ENCODE measurements at regions not wholly inside any gene's neighbourhood (a gene's known extent, or its start where the extent isn't known, plus 50 kb on each side); places are given as distances from the start of the nearest gene placed in this dataset.

DNA sequence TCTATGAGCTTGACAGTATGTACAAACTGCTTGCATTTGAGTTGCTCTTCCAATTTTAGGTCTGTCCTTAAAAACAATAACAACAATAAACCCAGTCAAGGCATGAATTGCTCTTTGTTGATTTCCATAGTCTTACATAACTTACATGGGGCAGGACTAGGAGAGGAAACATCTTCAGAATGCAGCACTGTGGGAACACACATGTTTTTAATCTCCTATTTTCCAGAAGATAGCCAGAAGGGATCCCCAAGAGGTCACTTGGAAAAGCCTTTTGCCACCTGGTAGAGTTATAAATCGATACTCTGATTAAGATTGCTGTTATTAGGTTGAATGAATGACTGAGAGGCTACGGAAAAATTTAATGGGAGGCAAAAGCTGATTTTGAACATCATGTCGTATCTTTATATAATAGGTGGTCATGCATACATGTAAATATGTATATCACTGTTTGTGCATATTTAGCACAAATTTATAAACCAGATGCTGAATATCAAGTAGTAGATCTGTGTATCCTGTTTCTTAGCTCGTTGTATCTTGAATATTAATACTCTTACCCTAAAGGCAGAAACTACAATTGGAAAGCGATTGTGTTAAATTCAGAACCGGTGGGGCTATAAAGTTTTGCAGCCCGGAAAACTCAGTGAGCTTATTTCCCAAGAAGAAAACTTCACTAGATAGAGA lies 479.4 kb upstream of the TCF4 start:
- DNase-seq (ENCODE audit: low read depth), result no peak
- TF ChIP-seq, protein P1, sequence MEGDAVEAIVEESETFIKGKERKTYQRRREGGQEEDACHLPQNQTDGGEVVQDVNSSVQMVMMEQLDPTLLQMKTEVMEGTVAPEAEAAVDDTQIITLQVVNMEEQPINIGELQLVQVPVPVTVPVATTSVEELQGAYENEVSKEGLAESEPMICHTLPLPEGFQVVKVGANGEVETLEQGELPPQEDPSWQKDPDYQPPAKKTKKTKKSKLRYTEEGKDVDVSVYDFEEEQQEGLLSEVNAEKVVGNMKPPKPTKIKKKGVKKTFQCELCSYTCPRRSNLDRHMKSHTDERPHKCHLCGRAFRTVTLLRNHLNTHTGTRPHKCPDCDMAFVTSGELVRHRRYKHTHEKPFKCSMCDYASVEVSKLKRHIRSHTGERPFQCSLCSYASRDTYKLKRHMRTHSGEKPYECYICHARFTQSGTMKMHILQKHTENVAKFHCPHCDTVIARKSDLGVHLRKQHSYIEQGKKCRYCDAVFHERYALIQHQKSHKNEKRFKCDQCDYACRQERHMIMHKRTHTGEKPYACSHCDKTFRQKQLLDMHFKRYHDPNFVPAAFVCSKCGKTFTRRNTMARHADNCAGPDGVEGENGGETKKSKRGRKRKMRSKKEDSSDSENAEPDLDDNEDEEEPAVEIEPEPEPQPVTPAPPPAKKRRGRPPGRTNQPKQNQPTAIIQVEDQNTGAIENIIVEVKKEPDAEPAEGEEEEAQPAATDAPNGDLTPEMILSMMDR (IDR thresholded peaks at IDR 0.05; ENCODE audit: insufficient read depth, low read depth, low read length, missing control alignments), result no peak
- no peak overlapping the region for H3K4me3 ChIP-seq (ENCODE audit: low read length)

DNA sequence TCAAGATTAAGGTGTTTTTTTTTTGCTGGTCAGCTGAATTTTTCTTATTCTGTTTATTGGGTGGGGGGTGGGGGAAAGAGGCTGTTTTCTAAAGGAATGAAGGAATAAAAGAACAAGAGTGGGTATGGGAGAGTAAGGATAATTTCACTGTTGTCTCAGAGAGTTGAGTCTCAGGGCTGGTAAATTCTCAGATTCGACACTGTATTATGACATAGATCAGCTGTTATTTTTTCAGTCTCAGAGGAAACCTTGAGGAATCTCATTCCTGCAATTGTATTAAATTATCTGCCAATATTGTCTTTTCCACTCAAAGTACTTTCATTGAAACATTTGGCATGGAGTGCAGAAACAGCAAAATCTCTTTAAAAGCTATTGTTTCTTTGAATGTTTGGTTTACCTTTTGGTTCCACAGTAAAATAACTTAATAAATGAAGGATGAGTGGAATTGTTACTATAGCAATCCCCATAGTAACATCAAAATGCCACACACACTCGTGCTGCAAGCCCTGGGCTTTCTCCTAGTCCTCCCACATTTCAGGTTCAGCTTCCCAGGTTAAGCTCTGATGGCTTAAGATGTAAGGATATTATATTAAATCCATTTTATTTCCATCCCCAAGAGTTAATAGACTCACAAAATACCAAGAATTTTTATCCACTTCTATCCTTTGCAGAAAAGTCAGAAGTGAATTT lies 478.7 kb upstream of the TCF4 start:
- DNase-seq (ENCODE audit: low read depth), result no peak
- TF ChIP-seq, protein P1 (IDR thresholded peaks at IDR 0.05; ENCODE audit: insufficient read depth, low read depth, low read length, missing control alignments), result no peak
- H3K4me3 ChIP-seq (ENCODE audit: low read length), result no peak overlapping the region

DNA sequence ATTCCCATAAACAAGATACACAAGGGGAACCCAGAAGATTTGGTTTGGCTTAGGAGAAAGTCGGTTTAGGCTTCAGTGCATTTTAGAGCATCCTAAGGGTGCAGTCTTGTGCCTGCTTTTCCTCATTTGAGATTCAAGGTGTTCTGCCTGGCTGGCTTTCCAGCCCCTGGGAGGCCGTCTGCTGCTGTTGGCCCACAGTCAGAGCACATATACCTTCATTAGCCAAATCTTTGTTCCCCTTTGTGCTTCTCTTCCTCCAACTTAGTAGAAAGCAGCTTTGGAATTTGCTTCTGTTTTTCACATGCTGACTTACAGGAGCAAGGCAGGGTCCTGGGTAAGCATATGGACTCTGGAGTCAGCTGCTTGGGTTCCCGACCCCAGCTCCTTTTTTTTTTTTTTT lies 477.1 kb upstream of the TCF4 start:
- TF ChIP-seq, protein P1 (IDR thresholded peaks at IDR 0.05; ENCODE audit: insufficient read depth, low read depth, low read length, missing control alignments), result no peak
- no peak for DNase-seq (ENCODE audit: low read depth)
- no peak overlapping the region for H3K4me3 ChIP-seq (ENCODE audit: low read length)

DNA sequence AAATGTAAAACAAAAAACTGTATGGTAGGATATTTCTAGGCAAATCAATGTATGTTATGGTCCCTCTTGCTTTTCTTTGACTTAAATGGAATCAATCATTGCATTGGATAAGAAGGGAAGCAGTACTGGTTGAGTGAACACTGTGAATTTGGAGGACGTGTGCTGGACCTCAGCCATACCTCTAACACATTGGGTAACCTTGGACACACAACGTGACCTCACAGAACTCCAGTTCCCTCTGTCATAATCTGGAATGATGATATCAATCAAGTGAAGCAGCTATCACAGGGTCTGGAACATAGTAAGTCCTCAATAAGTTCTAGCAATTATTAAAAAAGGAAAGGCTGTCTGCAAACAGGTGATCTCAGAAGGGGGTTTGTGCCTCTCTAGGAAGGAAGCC lies 474.9 kb upstream of the TCF4 start:
- H3K4me3 ChIP-seq (ENCODE audit: low read length), result no peak overlapping the region
- TF ChIP-seq, protein P1 (IDR thresholded peaks at IDR 0.05; ENCODE audit: insufficient read depth, low read depth, low read length, missing control alignments), result no peak
- DNase-seq (ENCODE audit: low read depth), result no peak

DNA sequence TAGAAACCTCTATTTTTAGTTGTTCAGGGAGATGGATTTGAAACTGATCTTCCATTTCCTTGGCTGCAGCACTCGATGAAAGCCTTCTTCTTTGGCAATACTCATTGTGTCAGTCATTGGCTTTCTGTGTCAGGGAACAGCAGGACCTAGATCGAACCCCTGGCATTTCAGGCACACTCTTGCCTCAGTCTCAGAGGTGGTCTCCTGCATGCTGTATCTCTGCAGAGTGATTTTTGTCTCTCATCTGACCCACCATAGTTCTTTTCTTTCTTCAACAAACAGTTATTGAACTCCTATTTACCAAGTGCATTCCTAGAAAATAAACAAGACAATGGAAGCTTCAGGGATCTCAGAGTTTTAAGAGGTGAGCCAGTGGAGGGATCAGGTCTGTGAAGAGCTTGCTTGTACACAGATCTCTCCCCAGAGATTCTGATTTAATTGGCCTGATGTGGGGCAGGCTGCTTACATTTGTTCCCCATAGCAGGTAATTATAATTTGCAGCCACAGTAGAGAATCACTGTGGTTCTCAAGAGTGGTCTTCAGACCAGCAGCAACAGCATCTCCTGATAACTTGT lies 473.1 kb upstream of the TCF4 start:
- TF ChIP-seq, protein P1 (IDR thresholded peaks at IDR 0.05; ENCODE audit: insufficient read depth, low read depth, low read length, missing control alignments), result no peak
- DNase-seq (ENCODE audit: low read depth), result no peak
- no peak overlapping the region for H3K4me3 ChIP-seq (ENCODE audit: low read length)

DNA sequence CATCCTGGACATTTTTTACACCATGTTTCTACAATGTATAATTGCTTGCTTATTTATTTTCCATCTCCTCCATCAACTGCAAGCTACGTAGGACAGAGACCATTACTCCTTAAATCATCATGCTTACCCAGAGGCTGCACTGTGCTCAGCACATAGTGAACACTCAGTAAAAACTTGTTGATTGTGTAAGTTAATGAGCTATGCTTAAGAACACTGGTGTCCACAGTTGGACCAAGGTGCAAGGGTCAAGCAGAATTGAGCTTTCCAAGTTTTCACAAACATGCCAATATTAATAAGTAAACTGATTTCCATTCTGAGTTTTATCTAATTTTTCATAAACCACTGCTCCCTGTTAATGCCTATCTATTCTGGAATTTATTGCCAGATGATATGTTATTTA lies 464.2 kb upstream of the TCF4 start:
- TF ChIP-seq, protein P1 (IDR thresholded peaks at IDR 0.05; ENCODE audit: insufficient read depth, low read depth, low read length, missing control alignments), result no peak
- DNase-seq (ENCODE audit: low read depth), result no peak
- no peak overlapping the region for H3K4me3 ChIP-seq (ENCODE audit: low read length)
